IPS-20b (cell line): ENCODE measurements at regions not wholly inside any gene's neighbourhood (a gene's known extent, or its start where the extent isn't known, plus 50 kb on each side); places are given as distances from the start of the nearest gene placed in this dataset.

Experiments
- H3K27ac ChIP-seq: one replicate; pipeline ENCODE4 v1.5.1; 2013; ENCODE audit warnings: low read length
- H3K27me3 ChIP-seq: 2 replicates; pipeline ENCODE4 v1.6.1; 2013; ENCODE audit warnings: mild to moderate bottlenecking, low read length, inconsistent platforms; ENCODE audit not compliant: insufficient read depth
- H3K36me3 ChIP-seq: 2 replicates; pipeline ENCODE4 v1.6.1; 2013; ENCODE audit warnings: low read depth, mild to moderate bottlenecking, inconsistent platforms, low read length, moderate library complexity; ENCODE audit not compliant: insufficient read depth
- H3K4me1 ChIP-seq: 2 replicates; pipeline ENCODE4 v1.6.1; 2013; ENCODE audit warnings: mild to moderate bottlenecking, control low read depth, inconsistent platforms, low read length, moderate library complexity; ENCODE audit not compliant: insufficient read depth
- H3K4me3 ChIP-seq: 2 replicates; pipeline ENCODE4 v1.5.1; 2013; ENCODE audit warnings: mild to moderate bottlenecking, low read length, inconsistent platforms
- H3K9ac ChIP-seq: 2 replicates; pipeline ENCODE4 v1.6.1; 2013; ENCODE audit warnings: low read depth, mild to moderate bottlenecking, inconsistent platforms, low read length, moderate library complexity
- H3K9me3 ChIP-seq: 2 replicates; pipeline ENCODE4 v1.6.1; 2013; ENCODE audit warnings: mild to moderate bottlenecking, low read depth, low read length, inconsistent platforms; ENCODE audit not compliant: insufficient read depth

DNA sequence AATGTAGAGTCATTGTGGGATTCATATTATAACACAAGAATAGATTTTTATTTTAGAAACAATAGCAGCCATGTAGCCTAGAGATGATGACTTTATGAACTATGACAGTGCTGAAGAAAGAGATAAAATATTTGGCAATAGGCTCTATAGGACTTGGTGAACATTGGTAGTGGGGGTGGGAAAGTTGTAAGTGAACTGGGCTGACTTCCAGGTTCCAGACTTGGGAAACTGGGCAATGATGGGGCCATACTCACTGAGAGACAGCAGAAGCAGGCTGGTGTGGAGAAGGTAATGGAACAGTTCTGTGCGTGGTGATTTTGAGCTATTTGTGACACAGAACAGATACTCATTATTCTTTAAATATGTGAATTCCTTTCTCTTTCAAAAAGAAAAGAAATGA, 470.3 kb upstream of the HNRNPA3 start:
- peaks cover 28% of the 10 kb centered on the region for H3K4me1 ChIP-seq
- no peaks in the 10 kb centered on the region for H3K36me3 ChIP-seq
- no peak overlapping the region for H3K4me3 ChIP-seq
- no peak overlapping the region for H3K9ac ChIP-seq
- no peaks in the 10 kb centered on the region for H3K9me3 ChIP-seq
- H3K27me3 ChIP-seq, result no peaks in the 10 kb centered on the region
- H3K27ac ChIP-seq, result no peak overlapping the region

DNA sequence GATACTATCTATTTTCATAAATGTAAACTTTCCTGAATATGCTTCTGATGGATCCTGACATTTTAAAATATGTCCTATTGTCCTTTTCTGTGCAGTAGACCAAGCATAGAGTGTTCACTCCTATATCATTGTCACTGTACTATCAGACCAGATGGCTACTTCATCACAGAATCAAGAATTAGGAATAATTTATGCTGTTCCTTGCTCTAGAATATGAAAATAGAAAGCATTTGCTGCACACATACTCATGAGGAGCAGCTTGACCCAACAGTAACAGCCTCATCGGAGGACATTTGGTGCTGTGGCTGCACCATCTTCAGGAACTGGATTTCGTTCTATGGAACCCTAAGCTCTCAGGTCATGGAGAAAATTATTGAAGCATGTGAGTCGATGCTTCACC, 468.9 kb upstream of the HNRNPA3 start:
- peak overlapping the region; percentile 58 for H3K27ac ChIP-seq
- H3K9ac ChIP-seq, result peak overlapping the region; percentile 32; the same call in 1 of the 2 replicates
- H3K4me1 ChIP-seq, result peaks cover 28% of the 10 kb centered on the region
- H3K4me3 ChIP-seq, result no peak overlapping the region
- H3K36me3 ChIP-seq, result no peaks in the 10 kb centered on the region
- H3K9me3 ChIP-seq, result no peaks in the 10 kb centered on the region
- H3K27me3 ChIP-seq, result no peaks in the 10 kb centered on the region

DNA sequence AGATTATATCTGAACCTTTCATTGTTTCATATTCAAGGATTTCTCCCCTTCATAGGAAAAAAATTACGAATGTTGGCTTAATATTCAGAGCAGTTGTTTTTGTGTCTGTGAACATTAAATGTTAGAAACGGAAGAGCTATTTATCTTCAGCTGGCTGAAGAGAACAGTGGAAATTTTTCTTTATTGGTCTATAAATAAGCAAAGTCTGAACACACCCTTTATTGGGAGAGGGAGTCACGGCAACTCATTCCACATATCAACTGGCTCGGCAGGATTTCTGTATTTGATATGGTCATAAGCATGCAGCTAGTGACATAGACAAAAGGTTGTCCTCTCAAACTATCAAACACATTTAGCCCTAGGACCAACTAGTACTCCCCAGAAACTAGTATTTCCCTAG, 468.4 kb upstream of the HNRNPA3 start:
- Histone ChIP-seq H3K4me1 (peaks cover 28% of the 10 kb centered on the region), H3K4me3 (no peak overlapping the region), H3K36me3 (no peaks in the 10 kb centered on the region), H3K9me3 (no peaks in the 10 kb centered on the region), H3K27me3 (no peaks in the 10 kb centered on the region), H3K9ac (peak overlapping the region; percentile 32; the same call in 1 of the 2 replicates), H3K27ac (peak overlapping the region; percentile 58)

GRCh38 chr2:176745543-176746200, 466.9 kb upstream of the HNRNPA3 start:
- Histone ChIP-seq H3K27ac (peak overlapping the region; percentile 27), H3K4me3 (peak overlapping the region; percentile 15; the same call in 1 of the 2 replicates), H3K4me1 (peaks cover 28% of the 10 kb centered on the region), H3K27me3 (no peaks in the 10 kb centered on the region), H3K36me3 (no peaks in the 10 kb centered on the region), H3K9ac (peak overlapping the region; percentile 14; the same call in 1 of the 2 replicates), H3K9me3 (no peaks in the 10 kb centered on the region)

GRCh38 chr2:176746411-176746810, 466.2 kb upstream of the HNRNPA3 start:
- H3K27ac ChIP-seq, result peak overlapping the region; percentile 37
- H3K4me1 ChIP-seq, result peaks cover 32% of the 10 kb centered on the region
- peak overlapping the region; percentile 46; the same call in 1 of the 2 replicates for H3K9ac ChIP-seq
- no peaks in the 10 kb centered on the region for H3K9me3 ChIP-seq
- H3K4me3 ChIP-seq, result no peak overlapping the region
- no peaks in the 10 kb centered on the region for H3K27me3 ChIP-seq
- H3K36me3 ChIP-seq, result no peaks in the 10 kb centered on the region

GRCh38 chr2:176747506-176747905, 465.1 kb upstream of the HNRNPA3 start:
- Histone ChIP-seq H3K36me3 (no peaks in the 10 kb centered on the region), H3K27ac (no peak overlapping the region), H3K27me3 (no peaks in the 10 kb centered on the region), H3K4me1 (peaks cover 32% of the 10 kb centered on the region), H3K4me3 (no peak overlapping the region), H3K9ac (peak overlapping the region; percentile 2; the same call in 1 of the 2 replicates), H3K9me3 (no peaks in the 10 kb centered on the region)

- H3K9ac ChIP-seq, result peak overlapping the region; percentile 15; the same call in 1 of the 2 replicates
- H3K36me3 ChIP-seq, result no peaks in the 10 kb centered on the region
- no peak overlapping the region for H3K4me3 ChIP-seq
- no peaks in the 10 kb centered on the region for H3K9me3 ChIP-seq
- peaks cover 32% of the 10 kb centered on the region for H3K4me1 ChIP-seq
- no peaks in the 10 kb centered on the region for H3K27me3 ChIP-seq
- no peak overlapping the region for H3K27ac ChIP-seq
Observed at GRCh38 chr2:176747928-176748327, 464.7 kb upstream of the HNRNPA3 start.

DNA sequence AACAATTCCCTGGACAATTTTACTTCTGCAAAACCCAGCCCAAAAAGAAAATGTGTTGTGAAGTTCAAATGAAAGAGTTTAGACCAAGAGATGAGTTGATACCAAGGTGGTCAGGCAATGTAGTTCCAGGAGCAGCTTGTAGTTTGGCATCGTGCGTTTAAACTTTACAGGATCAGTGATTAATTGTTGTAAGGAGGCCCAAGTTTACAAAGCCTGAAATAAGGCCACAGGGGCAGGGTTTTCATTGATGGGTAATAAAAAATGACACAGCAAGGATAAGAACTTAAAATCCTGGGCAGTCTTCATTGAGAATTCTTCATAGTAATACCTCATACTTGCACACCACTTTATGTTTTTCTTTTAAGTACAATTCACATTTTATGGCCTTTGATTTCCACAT, 463.9 kb upstream of the HNRNPA3 start:
- Histone ChIP-seq H3K27me3 (no peaks in the 10 kb centered on the region), H3K36me3 (no peaks in the 10 kb centered on the region), H3K9ac (no peak overlapping the region), H3K4me1 (peaks cover 30% of the 10 kb centered on the region), H3K9me3 (no peaks in the 10 kb centered on the region), H3K4me3 (no peak overlapping the region), H3K27ac (no peak overlapping the region)

DNA sequence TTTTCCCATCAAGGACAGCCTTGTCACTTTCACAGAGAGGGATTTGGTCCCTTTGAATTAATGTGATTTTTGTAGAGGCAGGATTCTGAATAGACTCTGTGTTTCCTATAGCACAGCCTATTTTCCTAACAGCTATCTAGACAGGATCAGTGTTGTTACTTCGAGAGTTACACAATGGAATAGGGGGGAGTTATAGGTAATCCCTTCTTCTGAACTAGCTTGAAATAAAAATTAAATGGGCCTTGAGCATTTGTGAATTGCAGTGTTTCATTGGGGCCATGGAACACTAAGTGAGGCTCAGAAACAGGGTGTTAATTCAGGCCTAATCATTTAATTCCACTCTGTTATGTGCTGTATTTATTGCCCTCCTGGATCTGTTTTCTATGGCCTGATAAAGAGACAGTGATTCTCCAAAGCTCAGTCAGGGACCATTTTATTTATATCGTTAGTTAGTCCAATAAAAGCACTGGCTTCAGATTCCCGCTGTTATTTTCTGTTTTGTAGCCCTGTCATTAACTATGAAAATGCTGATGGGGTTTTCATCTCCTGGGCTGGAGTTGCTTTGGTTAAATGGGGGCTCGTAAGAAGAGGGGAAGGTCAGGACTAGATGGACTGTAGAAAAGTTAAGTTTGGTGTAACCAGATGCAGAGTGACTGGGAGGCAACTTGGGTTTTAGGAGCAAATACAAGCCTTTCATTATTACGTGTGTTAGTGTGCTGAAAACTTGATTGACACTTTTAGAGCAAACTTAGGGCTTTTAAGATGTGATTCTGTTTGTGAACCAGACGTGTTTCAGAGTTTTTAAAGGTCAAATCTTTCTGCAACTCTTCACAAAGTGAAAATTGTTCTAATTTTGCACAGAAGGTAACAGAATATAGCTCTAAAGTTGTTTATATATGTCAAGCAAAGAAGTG, 461.0 kb upstream of the HNRNPA3 start:
- Histone ChIP-seq H3K9me3 (no peaks in the 10 kb centered on the region), H3K27ac (no peak overlapping the region), H3K4me1 (peaks cover 12% of the 10 kb centered on the region), H3K36me3 (no peaks in the 10 kb centered on the region), H3K27me3 (no peaks in the 10 kb centered on the region), H3K4me3 (no peak overlapping the region), H3K9ac (no peak overlapping the region)

- H3K4me1 ChIP-seq, result peaks cover 10% of the 10 kb centered on the region; the same call in 1 of the 2 replicates
- H3K9me3 ChIP-seq, result no peaks in the 10 kb centered on the region
- H3K27ac ChIP-seq, result no peak overlapping the region
- no peaks in the 10 kb centered on the region for H3K36me3 ChIP-seq
- no peaks in the 10 kb centered on the region for H3K27me3 ChIP-seq
- H3K9ac ChIP-seq, result no peak overlapping the region
- no peak overlapping the region for H3K4me3 ChIP-seq
Observed at GRCh38 chr2:176752295-176752694, 460.3 kb upstream of the HNRNPA3 start.

- Histone ChIP-seq H3K27ac (no peak overlapping the region), H3K36me3 (no peaks in the 10 kb centered on the region), H3K9ac (no peak overlapping the region), H3K4me1 (peaks cover 10% of the 10 kb centered on the region; the same call in 1 of the 2 replicates), H3K9me3 (no peaks in the 10 kb centered on the region), H3K4me3 (no peak overlapping the region), H3K27me3 (no peaks in the 10 kb centered on the region)
Observed at GRCh38 chr2:176753205-176753604, 459.4 kb upstream of the HNRNPA3 start.
